ENCODE measurements at regions not wholly inside any gene's neighbourhood (a gene's known extent, or its start where the extent isn't known, plus 50 kb on each side); places are given as distances from the start of the nearest gene placed in this dataset.

DNA sequence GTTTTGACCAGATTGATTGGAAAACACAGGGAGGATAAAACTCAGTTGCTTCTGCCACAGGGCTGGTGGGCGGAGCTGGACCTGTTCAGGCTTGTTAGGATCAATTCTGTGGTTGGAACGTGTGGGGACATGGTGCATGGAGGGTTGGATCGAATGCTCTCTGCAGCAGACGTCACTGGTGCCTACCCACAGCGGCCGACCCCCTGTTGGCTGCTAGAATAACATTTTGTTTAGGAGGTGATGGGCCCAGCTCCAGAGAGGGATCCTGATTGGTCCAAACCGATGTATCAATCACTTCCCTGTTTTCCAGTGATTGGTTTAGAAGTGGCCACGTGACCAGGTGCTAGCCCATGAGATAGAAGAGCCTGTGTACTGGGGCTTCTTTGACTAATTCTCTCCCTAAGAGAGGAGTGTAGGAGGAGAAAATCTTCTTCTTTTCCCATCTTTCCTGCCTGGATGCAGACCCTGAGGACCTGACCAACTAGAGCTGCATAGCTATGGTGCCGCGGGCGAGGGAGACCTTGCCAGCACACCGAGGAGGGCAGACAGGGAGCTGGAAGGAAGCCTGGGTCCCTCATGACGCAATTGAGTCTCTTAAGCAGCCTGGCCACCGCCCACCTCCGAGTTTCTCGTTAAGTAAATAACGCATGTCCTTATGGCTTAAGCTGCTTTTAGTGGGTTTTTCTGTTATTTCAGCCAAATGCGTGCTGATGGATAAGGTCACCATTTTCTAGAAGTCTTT is 163.5 kb downstream of the AACS start:
- no peak for DNase-seq

DNA sequence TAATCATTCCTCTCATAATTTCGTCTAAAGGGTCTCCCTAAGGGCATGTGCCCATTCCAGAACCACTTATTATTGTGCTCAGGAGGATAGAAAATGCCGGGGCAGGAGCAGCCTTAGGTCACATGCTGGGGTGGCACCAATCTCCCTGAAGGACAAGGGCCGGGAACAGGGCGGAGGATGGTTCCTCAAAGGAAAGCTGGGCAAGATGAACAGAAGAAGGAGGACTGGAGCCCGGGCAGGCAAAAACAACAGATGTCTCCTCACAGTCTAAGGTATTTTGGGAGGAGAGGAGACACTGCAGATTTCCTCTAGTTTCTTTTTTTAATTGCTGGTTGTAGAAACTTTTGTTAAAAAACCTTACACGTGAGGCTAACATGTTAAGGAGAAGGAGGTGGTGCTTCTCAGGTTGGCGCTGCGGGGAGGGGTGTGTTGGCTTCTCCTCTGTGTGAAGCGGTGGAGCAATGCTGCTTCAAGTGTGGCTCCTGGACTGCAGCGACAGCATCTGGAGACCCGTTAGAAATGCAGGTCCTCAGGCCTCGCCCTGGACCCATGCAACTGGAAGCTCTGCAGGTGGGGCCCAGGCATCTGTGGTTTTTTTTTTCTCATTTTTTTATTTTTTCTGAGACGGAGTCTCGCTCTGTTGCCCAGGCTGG is 164.8 kb downstream of the AACS start:
- DNase-seq: no peak

DNA sequence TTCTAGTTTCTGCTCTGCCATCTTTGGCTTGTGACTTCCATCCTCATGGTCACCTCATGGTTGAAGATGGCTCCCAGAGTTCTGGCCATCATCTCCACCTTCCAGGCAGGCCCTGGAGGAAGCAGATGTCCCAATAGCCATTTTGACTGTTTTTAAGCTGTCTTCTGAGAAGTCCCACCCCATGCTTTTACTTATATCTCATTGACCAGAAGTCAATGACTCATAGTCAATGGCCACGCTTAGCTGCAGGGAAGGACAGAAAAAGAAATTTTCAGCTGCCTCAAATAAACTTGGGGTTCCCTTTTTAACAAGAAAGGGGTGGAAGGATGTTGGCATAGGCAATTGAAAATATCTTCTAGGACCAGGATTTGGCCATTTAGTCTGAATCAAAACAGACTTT is 168.1 kb downstream of the AACS start:
- DNase-seq: no peak

DNA sequence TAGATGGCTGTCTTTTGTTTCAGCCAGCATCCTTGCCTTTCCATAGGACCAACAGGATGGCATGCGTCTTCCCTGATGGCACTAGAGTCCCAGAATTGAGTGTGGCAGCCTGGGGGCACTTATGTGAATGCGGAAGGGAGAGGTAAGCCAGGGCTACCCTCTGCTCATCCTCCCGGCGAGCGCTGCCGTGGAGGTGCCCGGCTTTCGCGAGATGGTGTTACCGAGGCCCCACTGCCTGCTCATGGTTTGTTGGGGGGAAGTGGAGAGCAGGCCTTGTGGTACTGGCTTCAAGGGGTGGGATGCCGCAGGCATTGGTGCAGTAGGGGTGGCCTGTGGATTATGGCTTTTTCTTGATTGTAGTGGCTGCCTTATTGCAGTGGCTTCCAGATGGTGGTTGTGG is 174.3 kb downstream of the AACS start:
- no peak for DNase-seq

DNA sequence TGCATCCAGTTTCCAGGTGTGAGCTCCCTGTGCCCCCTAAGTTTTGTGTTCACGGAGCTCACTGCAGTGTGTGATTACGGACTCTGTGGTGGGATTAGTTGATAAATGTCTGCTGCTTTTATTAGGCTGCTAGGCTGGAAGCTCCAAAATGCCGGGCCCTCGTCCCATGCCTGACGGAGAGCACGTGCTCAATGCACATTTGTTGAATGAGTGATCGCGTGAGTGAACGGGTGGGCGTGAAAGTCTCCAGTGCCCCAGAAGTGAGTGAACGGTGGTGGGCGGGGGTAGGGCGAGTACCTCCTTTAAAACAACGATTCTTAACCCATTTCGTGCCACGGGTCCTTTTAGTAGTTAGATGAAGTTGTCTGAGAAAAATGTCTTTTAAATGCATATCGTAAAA is 175.5 kb downstream of the AACS start:
- DNase-seq: no peak

DNA sequence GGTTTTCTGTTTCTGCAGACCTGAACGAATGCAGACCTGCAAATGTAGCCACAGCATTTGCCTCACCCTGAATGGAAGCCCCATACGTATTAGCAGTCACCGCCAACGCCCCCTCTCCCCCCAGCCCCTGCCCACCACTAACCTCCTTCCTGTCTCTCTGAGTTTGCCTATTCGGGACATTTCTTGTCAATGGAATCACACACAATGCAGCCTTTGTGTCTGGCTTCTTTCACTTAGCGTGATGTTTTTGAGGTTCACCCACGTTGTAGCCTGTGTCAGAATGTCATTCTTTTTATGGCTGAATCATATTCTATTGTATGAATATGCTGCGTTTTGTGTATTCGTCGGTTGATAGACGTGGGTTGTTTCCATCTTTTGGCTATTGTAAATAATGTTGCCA is 178.6 kb downstream of the AACS start:
- no peak for DNase-seq

DNA sequence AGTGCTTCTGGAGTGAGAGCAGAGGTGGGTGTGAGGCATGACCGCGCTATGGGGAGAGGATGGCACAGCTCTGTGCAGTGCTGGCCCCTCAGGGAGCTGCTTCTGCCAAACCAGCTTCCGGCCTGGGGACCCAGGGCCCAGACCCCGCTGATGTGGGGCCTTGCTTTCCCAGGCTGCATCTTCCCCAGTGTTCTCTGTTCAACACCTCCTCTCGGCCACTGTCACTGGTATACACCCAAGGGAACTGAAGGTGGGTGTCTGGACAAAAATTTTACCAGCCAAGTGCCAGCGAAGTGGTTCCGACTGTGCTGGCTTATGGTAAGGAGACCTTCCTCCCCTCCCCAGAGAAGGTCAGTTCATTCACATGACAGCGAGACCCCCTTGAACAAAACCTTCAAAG is 179.1 kb downstream of the AACS start:
- no peak for DNase-seq

DNA sequence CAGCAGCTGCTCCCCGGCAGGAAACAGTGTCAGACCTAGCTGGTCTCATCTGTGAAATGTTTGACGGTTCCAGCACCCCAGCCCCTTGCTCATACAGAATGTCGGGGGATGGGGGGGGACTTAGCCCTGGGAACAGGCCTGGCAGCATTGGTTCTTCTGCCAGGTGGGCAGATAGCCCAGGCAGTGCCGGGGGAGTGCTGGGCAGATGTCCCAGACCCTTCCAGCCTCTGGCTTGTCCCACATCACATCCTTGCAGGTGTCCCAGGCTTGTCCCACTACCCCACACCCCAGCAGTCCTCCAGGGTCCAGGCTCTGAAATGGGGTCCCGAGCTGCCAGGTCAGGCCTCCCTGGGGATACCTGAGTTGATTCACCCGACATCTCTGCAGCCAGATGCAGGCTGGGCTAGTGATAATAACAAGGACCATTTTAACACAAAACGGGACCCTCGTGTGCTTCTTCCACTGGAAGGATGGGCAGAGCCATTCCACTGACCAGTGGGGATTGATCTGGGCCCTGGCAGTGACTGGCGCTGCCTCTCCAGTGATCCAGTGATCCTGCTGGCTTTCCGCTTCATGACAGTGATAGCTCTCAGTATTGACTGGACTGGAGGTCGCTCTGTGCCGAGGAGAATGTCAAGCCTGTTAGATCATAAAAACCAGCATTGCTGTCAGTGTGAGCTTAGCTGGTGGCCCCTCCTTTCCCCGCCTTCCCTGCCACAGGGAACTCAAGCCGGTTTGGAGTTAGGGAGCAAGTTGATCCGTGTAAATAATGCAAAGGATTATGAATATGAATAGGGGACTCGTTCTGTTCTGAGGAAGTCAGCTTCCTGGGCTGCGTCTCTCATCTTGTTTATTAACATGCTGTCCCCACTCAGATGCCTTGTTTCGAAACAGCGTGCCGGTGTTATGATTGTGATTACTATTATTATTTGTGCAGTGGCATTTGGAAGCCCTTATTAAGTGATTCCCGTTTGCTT is 180.6 kb downstream of the AACS start:
- DNase-seq: no peak

DNA sequence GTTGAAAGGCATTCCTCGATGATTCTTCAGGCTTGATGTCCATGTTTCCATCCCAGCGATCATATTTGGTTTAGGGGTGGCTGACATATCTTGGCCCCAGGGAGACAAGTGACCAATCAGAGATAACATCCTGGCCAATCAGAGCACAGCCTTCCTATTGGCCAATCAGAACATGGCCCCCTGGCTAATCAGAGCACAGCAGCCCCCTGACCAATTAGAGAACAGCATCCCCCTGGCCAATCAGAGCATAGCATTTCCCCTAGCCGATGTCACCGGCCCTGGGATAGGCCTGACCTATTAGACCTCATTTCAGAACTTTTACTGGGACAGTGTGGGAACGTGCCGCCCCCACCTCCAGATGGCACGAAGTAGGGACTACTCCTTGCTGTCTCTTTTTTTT is 182.2 kb downstream of the AACS start:
- no peak for DNase-seq

DNA sequence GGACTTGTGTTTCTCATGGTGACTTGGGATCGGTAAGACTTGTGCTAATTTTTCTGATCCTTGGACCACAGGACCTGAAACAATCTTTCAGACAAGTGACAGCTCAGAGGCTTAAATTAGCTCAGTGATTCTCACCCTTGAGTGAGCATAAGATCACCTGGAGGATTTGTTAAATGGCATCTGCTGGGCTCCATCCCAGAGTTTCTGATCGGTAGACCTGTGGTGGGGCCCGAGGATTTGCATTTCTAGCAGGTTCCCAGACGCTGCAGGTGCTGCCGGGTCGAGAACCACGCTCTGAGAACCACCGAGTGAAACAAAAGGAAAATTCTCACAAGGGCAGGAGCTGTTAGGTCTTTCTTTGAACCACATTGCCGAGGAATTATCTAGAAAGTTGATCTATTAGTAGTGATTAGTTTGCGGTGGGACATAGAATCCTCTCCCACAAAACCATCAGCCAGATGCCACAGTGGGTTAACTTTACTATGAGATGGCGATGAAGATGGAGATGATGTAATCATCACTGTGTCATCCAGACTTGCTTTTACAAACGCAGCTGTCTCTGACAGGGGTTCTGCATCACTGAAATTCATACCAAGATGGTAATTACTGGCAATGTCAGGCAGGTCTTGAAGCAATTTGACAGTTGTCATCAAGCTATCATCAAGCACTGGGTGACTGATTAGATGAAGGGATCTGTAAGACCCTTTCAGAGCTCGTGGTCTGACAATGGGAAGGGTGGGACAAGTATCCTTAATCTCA is 184.0 kb downstream of the AACS start:
- no peak for DNase-seq

DNA sequence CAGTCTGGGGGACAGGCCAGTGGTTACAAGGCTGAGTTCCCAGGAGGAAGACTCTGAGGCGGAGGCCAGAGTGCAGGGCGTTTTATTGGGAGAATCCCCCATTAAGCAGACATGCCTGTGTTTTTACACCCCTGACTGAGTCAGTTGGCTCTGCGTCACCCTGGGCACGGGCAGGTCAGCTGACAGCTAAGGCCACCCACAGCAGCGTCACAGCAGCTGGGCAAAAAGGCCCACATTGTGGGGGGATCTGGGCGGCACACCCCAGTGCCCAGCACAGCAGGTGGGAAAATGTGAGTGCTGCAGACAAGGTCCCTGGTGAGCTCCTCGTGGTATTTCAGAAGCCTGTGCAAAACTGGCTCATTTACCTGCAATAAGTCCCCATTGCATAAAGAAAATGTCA is 184.7 kb downstream of the AACS start:
- no peak for DNase-seq

DNA sequence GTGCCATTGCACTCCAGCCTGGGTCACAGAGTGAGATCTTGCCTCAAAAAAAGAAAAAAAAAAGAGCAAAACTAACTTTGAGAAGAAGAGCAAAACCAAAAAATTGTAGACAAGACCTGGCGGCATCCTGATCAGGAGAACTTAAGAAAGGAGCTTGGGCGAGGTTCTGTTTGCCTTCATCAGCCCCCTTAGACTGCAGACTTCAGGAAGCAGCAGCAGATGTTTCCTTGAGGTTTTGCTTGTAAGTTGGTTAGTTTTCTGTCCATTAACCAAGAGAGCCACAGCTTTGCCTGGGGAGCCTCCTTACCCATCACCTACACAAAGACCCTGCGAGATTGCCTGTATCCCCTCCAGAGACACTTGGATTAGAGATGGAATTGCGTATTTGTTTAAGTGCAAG is 189.0 kb downstream of the AACS start:
- DNase-seq: no peak

DNA sequence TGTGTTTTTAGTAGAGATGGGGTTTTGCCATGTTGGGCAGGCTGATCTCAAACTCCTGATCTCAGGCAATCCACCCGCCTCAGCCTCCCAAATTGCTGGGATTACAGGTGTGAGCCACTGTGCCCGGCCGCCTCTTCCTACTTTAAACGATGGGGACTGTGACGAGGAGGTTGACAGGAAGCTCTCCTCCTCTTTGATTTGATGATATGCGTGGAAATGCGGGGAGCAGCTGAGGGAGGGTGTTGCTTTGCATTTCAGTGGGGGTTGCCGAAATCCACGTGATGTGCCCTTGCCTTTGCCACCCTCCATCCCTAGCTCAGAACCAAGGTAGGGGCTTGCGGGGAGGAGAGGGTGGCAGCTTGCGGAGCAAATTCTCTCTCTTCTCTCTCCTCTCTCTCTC is 189.6 kb downstream of the AACS start:
- DNase-seq: no peak

DNA sequence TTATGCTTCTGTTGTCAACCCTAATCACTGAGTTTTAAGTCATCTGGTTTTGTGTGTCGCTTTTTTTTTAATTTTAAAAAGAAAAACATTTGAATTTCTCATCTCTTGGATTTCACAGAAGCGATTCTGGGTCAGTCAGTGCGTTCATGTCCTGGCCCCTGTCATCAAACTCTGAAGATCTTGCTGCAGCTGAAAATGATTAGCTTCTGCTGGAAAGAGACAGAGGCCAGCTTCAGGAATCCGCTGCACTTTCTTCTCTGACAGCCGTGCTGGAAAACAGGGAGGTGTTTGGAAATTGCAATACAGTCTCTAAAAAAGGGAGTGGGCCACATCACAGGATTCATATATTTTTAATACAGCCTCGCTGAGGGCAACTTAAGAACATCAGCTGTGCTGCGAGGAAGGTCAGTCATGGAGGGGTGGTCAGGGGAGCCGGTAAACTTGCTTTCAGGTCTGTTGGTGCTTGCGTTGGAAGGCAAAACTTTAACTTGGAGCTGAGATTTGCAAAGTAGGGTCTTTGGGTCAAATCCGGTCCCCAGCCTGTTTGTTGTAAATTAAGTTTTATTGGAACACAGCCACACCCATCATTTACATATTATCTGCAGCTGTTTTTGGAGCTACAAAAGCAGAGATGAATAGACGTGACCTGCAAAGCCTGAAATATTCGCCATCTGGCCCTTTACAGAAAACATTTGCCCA is 190.8 kb downstream of the AACS start:
- no peak for DNase-seq

DNA sequence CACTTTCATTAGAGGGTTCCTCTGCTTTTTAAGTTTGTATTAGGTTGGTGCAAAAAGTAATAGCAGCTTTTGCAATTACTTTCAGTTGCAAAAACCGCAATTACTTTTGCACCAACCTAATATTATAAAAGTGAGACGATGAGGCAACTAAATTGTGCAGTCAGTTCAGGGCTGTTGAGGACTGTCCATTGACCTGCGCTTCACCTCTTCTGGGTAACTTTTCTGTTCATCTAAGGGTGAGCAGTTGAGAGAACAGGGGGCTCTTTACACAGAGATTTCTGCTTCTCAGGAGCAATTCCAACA is 191.3 kb downstream of the AACS start:
- DNase-seq: no peak

DNA sequence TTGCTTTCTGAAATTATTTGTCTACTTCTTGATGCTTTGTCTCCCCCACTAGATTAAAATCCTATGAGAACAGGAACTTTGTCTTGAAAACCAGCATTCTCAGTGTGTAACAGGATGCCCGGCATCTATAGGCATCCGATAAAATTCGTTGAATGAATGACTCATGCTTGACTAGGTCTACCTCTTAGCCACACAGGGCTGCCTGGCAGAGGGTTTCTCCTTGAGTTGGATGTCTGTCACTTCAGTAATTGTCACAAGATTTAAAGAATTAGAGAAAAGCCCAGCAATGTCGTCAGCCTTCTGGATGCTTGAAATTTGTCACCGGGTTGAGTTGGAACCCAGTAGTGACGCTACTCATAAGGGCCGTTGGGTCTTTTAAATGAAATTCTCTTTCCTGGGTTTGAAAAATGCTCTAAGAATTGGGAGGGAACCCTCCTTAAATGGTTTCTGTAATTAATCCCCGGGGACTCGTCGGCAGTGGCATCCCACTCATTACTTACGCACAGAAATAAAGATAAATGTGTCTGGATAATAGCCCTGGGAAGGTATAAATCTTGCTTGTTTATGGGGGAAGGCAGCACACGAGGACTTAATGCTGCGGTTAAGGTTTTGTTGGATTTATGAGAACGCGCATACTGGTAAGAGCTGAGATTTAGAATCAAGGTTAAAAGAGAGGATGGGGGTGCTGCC is 194.1 kb downstream of the AACS start:
- no peak for DNase-seq

DNA sequence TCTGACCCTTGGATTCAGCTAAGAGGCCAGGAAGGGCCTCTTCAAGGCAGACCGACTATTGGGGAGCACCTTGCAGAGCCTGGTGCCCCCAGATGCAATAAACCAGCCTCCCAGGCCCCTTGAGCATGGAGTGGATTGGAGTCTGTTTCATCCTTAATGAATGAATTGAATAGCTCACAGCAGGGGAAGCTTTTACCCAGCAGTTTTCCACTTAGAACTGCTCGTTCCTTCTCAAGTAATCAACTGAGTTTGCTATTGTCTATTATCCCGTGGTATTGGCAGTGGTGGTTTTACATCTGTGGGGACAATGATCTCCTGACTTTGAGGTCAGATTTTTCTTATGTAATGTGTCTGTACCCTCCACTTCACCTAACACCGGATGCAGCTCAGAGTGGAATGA is 197.6 kb downstream of the AACS start:
- DNase-seq: no peak

DNA sequence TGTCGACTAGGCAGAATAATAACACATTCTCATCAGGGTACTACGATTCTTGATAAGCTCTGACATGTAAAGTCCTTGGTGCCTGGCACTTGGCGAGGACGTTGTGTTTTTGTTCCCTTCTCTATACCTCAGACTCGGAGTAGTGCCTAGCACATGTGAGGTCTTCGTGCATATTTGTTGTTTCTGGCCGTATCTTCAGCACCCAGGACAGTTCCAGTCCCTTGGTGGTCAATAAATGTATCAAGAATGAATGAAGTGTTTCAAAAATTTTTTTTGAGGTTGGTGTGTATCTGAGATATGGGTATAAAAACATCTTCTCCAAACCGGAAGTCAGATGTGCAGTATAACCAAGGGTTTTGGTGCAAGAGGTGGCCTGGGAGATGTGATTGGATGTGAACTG is 198.2 kb downstream of the AACS start:
- no peak for DNase-seq

DNA sequence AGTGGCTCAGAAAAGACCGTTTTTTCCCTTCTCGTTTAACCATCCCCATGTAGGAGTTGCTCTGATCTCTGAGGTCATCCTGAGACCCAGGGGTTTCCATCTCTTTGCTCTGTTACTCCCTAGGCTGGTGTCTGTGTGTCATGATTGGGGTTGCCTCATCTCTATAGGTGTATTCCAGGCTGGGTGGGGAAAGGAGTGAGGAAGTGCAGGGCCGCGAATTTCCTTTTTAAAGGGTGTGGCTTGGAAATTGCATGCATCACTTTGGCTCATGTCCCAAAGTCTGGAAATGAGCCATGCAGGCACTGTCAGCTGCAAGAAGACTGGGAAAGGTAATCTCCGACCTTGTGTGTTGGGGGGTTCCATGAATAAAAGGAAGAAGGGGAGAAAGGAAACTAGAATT is 201.9 kb downstream of the AACS start:
- DNase-seq: no peak

DNA sequence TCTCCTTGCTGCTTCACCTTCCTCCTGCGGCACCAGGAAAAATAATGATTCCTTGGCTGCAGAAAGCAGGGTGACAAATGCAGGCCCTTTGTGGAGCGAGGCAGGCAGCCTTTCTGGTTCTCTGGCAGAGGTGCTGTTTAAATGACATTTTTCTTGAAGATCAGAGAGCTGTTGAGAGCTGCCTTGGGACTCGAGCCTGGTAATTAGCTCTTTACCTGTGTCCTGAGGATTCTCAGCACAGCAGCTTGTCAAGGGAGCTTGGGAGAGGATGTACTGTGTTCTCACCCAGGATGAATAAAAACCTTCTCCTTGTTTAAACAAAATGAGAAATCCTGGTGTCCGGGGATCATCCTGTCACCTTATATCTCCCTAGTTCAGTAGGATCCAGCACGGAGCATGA is 204.0 kb downstream of the AACS start:
- DNase-seq: no peak

DNA sequence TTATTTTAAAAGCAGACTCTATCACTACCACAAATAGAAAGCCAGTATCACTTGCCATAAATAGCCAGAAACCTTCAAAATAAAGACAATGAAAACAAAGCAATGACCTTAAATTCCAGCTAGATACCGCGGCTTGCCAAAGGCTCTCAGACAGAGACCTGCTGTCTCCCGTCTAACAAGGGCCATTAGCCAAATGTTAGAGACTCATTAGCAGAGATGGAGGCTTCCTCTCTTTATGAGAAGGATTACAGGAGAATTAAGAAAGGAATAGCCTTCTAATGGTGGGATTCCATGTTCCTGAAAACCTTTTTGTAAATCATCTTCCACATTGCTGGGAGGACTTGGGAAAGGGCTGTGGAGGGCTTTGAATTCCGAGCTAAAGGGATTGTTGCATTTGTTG is 206.7 kb downstream of the AACS start:
- DNase-seq: no peak

DNA sequence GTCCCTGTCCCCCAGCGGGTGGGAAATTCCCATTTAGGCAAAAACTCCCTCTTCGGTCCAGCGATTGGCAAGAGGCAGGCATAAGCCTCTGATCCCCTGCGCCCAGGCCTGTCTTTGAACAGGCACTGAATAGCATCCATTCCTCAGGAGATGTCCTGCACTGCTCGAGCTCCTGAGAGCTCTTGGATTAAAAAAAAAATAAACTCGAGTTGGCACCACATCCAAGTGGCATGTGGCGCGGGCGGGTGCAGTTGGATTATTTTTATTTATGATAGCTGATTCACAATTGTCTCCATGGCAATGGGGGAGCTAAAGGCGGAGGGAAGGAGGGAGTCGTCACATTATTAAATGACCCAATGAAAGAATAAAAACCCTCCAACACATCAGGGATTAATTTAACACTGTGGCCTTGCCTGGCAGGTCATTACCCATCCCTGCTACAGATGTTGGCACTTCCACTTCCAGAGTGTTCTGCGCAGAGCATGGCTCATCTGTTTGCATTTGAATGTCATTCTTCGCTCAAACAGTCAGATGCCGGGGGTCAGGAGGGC is 207.2 kb downstream of the AACS start:
- DNase-seq: no peak
